Suprapubic skin (tissue), 4 donors: ENCODE measurements at regions not wholly inside any gene's neighbourhood (a gene's known extent, or its start where the extent isn't known, plus 50 kb on each side); places are given as distances from the start of the nearest gene placed in this dataset.

Experiments
- DNase-seq, 2 donors: peaks; one replicate each; pipeline ENCODE4 v3.0.0-alpha.2; 2019; ENCODE audit warnings: low spot score in 2 of 2
- H3K27ac ChIP-seq: fragments of 200-600 bp; sonication (generic); one replicate; pipeline ENCODE4 v1.5.1; 2019
- H3K27me3 ChIP-seq: fragments of 200-600 bp; sonication (generic); one replicate; pipeline ENCODE4 v1.5.1; 2019
- H3K36me3 ChIP-seq: fragments of 200-600 bp; sonication (generic); one replicate; pipeline ENCODE4 v1.5.1; 2019
- H3K4me1 ChIP-seq: fragments of 200-600 bp; sonication (generic); one replicate; pipeline ENCODE4 v1.5.1; 2019
- H3K4me3 ChIP-seq: fragments of 200-600 bp; sonication (generic); one replicate; pipeline ENCODE4 v1.5.1; 2019; ENCODE audit warnings: mild to moderate bottlenecking
- H3K9me3 ChIP-seq: fragments of 200-600 bp; sonication (generic); one replicate; pipeline ENCODE4 v1.5.1; 2019
- CTCF ChIP-seq, 2 donors: fragments of 200-600 bp in 1 of 2; fragments of 450-650 bp in 1 of 2; sonication (generic) in 1 of 2; IDR thresholded peaks; one replicate each; pipeline ENCODE4 v1.5.1; 2016 to 2019; ENCODE audit warnings: antibody characterized with exemption in 2 of 2, mild to moderate bottlenecking in 1 of 2, moderate library complexity in 1 of 2
- EP300 ChIP-seq: sonication (generic); formaldehyde crosslinking; IDR thresholded peaks from one replicate; pipeline ENCODE4 v1.6.1; 2017; ENCODE audit warnings: antibody characterized with exemption
- POLR2A ChIP-seq, 2 donors: fragments of 450-650 bp; IDR thresholded peaks; one replicate each; pipeline ENCODE4 v1.6.1; 2017; ENCODE audit warnings: antibody characterized with exemption in 2 of 2, mild to moderate bottlenecking in 2 of 2, moderate library complexity in 2 of 2
- POLR2AphosphoS5 ChIP-seq, 3 donors: sonication (generic); formaldehyde crosslinking; IDR thresholded peaks; one replicate each; pipeline ENCODE4 v1.6.1; 2017; ENCODE audit warnings: antibody characterized with exemption in 3 of 3
- WGBS: methylation state at CpG from one replicate; pipeline ENCODE4 v1.1.5; 2018; 5-methylcytosine and 5-hydroxymethylcytosine counted together

DNA sequence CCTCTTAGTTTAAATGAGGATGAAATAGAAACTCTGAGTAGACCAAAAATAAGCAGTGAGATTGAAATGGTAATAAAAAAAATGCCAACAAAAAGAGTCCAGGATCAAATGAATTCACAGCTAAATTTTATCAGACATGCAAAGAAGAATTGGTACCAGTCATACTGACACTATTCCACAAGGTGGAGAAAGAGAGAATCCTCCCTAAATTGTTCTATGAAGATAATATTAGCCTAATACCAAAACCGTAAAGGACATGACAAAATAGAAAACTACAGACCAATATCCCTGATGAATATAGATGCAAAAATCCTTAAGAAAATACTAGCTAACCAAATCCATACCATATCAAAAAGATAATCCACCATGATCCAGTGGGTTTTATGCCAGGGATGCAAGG lies 169.8 kb upstream of the CHORDC1 start:
- Histone ChIP-seq H3K27ac (no peak overlapping the region), H3K9me3 (no peaks in the 10 kb centered on the region), H3K4me3 (no peak overlapping the region), H3K4me1 (no peaks in the 10 kb centered on the region), H3K36me3 (no peaks in the 10 kb centered on the region), H3K27me3 (no peaks in the 10 kb centered on the region)
- no peak for DNase-seq
- no peak for TF ChIP-seq EP300
- no peak for TF ChIP-seq POLR2AphosphoS5 (IDR thresholded peaks at IDR 0.05)
- no peak for TF ChIP-seq CTCF (IDR thresholded peaks at IDR 0.05)
- TF ChIP-seq POLR2A (IDR thresholded peaks at IDR 0.05) = no peak
- WGBS = 84% methylated on average over 1 of the region's 1 CpG

DNA sequence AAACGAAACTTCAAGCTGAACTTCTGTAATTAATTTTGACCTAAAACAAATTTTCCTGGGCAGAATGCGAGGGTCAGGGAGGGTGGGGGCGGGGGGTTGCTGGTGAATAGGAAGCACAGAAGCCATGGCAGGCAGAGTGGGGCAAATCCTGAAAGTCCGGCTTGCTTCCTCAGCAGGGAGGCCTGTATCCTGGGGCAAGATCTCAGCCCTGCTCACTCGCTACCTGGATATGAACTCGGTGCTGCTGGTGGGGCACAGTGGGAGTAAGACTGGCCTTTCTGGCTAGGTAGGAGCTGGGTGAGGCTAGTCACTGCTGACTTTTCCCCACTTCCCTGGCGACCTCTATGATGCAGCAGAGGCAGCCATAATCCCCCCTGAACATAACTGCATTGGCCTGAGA lies 168.9 kb upstream of the CHORDC1 start:
- DNase-seq = no peak
- no peak overlapping the region for H3K27ac ChIP-seq
- H3K4me3 ChIP-seq = no peak overlapping the region
- no peaks in the 10 kb centered on the region for H3K27me3 ChIP-seq
- WGBS = 59% methylated on average over 7 of the region's 7 CpGs
- no peaks in the 10 kb centered on the region for H3K36me3 ChIP-seq
- TF ChIP-seq POLR2A (IDR thresholded peaks at IDR 0.05) (no peak), POLR2AphosphoS5 (IDR thresholded peaks at IDR 0.05) (no peak)
- no peaks in the 10 kb centered on the region for H3K9me3 ChIP-seq
- no peaks in the 10 kb centered on the region for H3K4me1 ChIP-seq

DNA sequence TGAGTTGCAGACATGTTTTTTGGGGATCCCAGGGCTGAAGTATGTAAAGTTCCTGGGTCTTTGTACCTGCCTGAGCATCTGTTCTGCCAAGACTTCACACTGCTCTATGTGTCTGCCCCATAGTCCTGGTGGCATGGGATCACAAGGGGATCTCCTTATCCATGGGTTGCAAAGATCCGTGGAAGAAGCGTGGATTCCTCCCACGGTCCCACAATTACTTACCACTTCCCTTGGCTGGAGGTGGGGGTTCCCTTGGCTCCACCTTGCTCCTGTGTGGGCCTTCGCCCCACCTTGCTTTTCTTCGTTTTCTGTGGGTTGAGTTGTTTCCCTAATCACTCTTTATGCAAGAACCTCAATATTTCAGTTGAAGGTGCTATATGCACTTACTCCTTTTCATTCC lies 157.4 kb upstream of the CHORDC1 start:
- Histone ChIP-seq H3K4me3 (no peak overlapping the region), H3K27ac (no peak overlapping the region), H3K4me1 (no peaks in the 10 kb centered on the region), H3K27me3 (no peaks in the 10 kb centered on the region), H3K9me3 (no peaks in the 10 kb centered on the region), H3K36me3 (no peaks in the 10 kb centered on the region)
- 90% methylated on average over 5 of the region's 5 CpGs for WGBS
- DNase-seq = no peak
- TF ChIP-seq EP300 (no peak), POLR2A (IDR thresholded peaks at IDR 0.05) (no peak)

DNA sequence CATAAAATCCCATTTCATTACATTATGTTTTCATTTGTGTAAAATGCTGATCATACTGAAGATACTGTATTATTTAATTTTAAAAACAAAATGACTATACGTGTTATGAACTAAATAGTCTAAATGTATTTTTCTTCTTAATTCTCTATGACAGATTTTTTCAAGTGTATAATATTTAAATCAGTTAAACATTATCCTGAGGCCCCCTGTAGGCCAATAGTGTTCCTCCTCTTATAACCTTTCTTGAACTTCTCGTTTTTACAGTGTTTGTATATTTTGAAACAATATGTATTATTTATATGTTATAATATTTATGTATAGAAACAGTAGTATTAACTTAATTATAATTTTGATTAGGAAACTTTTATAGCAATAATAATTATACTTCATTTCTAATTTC lies 151.1 kb upstream of the CHORDC1 start:
- Histone ChIP-seq H3K27me3 (no peaks in the 10 kb centered on the region), H3K36me3 (no peaks in the 10 kb centered on the region), H3K27ac (no peak overlapping the region), H3K4me3 (no peak overlapping the region), H3K9me3 (no peaks in the 10 kb centered on the region), H3K4me1 (no peaks in the 10 kb centered on the region)
- DNase-seq = no peak
- 75% methylated on average over 2 of the region's 2 CpGs for WGBS
- TF ChIP-seq POLR2AphosphoS5 (IDR thresholded peaks at IDR 0.05) (no peak), POLR2A (IDR thresholded peaks at IDR 0.05) (no peak), CTCF (IDR thresholded peaks at IDR 0.05) (no peak)

DNA sequence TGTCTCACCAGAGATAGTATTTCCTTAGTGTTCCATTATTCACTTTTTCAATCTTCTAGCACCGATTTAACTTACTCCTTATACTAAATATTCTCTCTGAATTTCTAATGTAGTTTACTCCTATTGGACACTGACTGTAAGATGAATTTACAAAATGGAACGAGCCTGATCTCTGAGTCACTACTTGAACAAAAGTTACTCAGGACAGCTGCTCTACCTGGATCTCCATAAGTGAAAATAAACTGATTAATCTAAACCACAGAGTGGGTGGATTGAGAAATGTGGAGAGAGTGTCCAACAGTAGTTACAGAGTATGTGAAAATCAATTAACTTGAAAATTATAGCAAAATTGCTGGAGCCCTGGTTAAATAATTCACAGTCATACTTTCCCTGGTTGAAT lies 141.7 kb upstream of the CHORDC1 start:
- Histone ChIP-seq H3K9me3 (no peaks in the 10 kb centered on the region), H3K27ac (no peak overlapping the region), H3K36me3 (no peaks in the 10 kb centered on the region), H3K27me3 (no peaks in the 10 kb centered on the region), H3K4me1 (no peaks in the 10 kb centered on the region), H3K4me3 (no peak overlapping the region)
- no peak for TF ChIP-seq POLR2A (IDR thresholded peaks at IDR 0.05)
- no peak for TF ChIP-seq EP300
- TF ChIP-seq CTCF (IDR thresholded peaks at IDR 0.05) = no peak
- no peak for TF ChIP-seq POLR2AphosphoS5 (IDR thresholded peaks at IDR 0.05)
- WGBS = 77% methylated on average over 2 of the region's 2 CpGs
- DNase-seq = no peak

DNA sequence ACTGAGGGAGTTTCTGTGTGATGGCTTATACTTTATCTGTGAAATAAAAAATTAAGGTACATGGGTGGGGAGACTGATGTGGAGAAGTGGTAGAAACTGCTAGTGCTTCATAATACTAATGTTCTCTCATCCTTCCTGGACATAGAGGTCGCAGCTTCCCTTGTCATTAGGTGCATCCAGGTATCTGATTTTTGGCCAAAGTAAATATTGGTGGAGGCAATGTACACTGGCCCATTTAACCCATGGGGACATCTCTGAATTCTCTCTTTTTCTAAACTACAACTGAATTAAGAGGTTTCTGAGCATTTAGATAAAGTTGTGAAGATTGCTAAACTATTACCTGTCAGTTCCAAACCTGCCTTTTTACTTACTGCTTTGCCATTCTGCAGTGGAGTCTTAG lies 140.9 kb upstream of the CHORDC1 start:
- TF ChIP-seq CTCF (IDR thresholded peaks at IDR 0.05) (no peak), POLR2AphosphoS5 (IDR thresholded peaks at IDR 0.05) (no peak), POLR2A (IDR thresholded peaks at IDR 0.05) (no peak), EP300 (no peak)
- Histone ChIP-seq H3K4me3 (no peak overlapping the region), H3K27me3 (no peaks in the 10 kb centered on the region), H3K4me1 (no peaks in the 10 kb centered on the region), H3K9me3 (no peaks in the 10 kb centered on the region), H3K27ac (no peak overlapping the region), H3K36me3 (no peaks in the 10 kb centered on the region)
- no peak for DNase-seq
- WGBS = 78% methylated on average over 1 of the region's 1 CpG
